Astrocyte of the hippocampus (primary cell): ENCODE measurements at regions not wholly inside any gene's neighbourhood (a gene's known extent, or its start where the extent isn't known, plus 50 kb on each side); places are given as distances from the start of the nearest gene placed in this dataset.
A peak's percentile ranks its signal among the peaks of the same experiment; 100 is the strongest.

Experiments used
- DNase-seq: peaks from one replicate; pipeline ENCODE4 v3.0.0; 2011; ENCODE audit warnings: low read depth, low spot score

DNA sequence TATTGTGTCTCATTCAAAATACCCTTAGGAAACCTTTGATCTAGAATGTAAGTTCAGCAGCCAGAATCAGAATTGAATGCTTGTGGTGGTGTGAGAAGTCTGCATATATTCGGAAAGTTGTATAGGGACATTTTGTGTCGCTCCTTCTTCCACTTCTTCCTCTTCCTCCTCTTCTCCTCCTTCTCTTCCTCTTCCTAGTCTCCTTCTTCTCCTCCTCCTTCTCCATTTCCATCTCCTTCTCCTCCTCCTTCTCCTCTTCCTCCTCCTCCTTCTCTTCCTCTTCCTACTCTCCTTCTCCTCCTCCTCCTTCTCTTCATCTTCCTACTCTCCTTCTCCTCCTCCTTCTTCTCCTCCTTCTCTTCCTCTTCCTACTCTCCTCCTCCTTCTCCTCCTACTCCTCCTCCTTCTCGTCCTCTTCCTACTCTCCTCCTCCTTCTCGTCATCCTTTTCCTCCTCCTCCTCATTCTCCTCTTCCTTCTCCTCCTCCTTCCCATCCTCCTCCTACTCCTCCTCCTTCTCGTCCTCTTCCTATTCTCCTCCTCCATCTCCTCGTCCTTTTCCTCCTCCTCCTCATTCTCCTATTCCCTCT lies 749.3 kb upstream of the GOLIM4 start:
- DNase-seq = no peak

DNA sequence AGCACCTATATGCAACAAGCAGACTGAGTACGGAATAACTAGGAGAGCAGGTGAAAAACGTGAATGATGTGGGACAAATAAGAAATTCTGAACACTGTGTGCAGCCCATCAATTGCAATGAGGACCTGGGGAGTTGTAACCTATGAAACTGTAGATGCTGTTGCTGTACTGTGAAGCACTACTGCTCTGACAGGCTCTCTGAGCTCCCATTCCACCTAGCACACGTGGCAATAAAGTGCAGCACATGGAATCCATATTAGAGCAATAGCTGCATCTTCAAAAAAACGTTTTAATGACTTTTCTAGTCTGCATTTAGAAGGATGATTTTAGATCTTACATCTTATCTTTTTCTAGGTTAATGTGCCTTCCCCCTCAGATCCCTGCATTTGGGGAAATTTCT lies 748.7 kb upstream of the GOLIM4 start:
- no peak for DNase-seq

- no peak for DNase-seq
These were observed 747.8 kb upstream of the GOLIM4 start for GRCh38 chr3:168843481-168843880.

- no peak for DNase-seq
These were observed 743.9 kb upstream of the GOLIM4 start for GRCh38 chr3:168839653-168840052.

- no peak for DNase-seq
These were observed 738.8 kb upstream of the GOLIM4 start for GRCh38 chr3:168834558-168834957.

DNA sequence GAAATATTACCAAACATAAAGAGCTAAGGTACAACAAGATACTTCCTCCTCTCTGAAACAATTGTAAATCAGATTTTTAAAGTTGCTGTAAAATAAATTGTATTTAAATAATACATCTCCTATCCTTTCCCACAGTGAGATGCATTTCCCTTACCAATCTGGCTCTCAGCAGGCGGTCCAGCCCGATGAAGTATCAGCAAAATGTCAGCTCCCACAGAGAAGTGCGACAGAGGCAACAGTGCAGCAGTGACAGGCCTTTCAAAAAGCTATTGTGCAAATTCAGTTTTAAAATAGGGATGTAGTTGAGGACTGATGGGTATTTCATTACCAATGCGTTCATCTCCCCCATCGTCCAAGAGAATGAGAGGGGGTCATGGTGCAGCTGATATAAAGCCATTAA lies 733.2 kb upstream of the GOLIM4 start:
- no peak for DNase-seq

DNA sequence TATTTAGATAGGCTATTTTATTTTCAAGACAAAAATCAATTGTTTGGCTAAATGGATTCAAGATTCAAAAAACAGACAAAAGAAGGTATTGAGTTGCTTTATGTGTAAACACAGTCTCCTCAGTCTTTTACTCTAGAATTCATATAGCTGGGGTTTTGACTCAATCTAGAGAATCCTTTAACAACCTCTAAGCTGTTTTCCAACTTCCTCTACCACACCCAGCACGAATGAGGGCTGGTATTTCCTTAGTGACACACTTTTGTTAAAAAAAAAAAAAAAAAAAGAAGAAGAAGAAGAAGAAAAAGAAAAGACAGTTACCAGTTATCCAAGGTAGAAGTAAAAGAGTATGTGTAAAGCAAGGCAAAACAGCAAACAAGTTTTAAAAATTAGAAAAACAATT lies 732.8 kb upstream of the GOLIM4 start:
- DNase-seq = no peak

DNA sequence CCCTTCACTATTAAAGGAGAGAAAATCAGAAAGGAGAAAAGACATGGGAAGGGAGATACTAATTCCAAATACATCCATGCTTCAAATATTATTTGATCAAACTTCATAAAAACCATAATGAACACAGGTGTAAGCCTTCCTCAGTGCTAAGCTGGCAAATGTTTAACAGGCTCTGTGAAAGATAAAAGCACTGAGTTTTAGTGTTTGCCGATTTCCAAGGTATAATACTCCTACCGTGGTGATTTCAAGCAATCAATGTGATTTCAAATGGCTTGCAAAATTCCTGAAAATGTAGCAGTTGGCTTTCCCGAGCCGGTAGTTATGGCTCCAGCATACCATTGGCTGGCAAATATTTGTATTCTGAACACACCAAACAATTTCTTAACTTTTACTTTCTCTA lies 732.3 kb upstream of the GOLIM4 start:
- DNase-seq = no peak

- DNase-seq = no peak
These were observed 728.4 kb upstream of the GOLIM4 start for GRCh38 chr3:168824107-168824506.

DNA sequence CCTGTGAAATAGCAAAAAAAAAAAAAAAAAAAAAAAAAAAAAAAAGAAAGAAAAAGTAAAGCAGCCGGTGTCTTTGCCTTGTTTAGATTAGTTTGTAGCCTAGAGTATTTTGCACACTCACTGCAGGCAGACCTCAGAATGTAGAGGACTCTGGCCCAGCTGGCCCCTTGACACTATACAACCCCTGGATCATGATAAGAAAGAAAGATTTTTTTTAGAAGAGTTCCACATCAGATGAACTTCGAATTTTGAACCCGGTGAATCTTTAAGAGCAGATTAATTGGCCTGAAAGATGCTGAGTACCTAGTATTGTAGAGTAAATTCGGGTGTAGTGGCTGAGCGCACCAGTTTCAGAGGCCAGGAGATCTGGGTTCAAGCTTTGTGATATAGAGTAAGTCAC lies 727.7 kb upstream of the GOLIM4 start:
- no peak for DNase-seq

DNA sequence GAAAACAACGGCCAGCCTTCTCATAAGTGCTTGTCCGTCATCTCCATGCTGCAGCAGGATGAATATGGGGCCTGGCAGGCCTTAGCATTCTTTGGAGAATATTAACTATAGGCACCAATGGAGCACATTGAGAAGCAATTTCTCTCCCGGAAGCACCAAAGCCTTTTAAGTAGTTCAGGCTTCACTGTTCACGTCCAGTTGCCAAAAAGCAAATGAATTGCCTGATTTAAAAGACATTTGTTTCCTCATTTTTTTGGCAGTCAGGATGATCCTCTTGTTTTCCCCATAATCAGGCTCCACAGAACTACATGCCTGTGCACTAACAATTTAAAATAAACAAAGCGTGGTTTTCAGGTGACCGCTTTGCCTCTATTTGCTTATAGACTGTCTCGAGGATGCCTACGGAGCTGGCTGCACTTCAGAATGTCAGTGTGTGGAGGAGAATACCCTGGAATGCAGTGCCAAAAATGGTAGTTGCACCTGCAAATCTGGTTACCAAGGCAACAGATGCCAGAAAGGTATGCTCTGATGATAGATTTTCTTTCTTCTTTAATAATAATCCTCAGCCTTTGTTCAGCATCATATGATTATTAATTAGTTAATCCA lies 725.2 kb upstream of the GOLIM4 start:
- DNase-seq = no peak

GRCh38 chr3:168817177-168817576 lies 721.5 kb upstream of the GOLIM4 start:
- no peak for DNase-seq

- DNase-seq = no peak
These were observed 720.2 kb upstream of the GOLIM4 start for GRCh38 chr3:168815946-168816345.

DNA sequence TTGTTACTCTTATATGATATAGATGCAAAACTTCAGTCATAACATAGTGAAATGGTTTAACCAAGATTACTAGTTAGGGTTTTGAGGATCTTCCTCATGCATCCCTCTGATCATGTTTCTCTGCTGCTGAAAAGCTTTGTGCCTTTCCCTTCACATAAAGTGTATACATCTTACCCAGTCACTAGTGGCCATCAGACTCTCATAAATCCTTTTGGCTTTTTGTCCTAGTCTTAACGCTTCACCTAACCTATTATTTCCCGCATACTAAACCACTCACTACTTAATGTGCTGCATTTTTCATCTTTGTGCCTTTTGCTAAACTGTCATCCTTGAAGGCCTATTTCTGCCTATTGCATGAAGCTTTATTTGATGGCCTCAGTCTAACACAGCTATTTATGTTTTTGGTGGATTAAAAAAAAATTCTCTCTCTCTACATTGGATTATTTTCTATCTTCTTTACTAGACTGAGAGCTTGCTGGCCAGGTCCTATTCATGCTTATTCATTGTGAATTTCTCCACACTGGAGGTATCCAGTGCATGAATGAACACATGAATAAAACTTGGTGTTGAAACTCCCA lies 717.6 kb upstream of the GOLIM4 start:
- peak; percentile 10 for DNase-seq

- DNase-seq = peak; percentile 7
These were observed 716.5 kb upstream of the GOLIM4 start for GRCh38 chr3:168812234-168812633.

GRCh38 chr3:168808596-168808995 lies 712.9 kb upstream of the GOLIM4 start:
- DNase-seq = no peak

DNA sequence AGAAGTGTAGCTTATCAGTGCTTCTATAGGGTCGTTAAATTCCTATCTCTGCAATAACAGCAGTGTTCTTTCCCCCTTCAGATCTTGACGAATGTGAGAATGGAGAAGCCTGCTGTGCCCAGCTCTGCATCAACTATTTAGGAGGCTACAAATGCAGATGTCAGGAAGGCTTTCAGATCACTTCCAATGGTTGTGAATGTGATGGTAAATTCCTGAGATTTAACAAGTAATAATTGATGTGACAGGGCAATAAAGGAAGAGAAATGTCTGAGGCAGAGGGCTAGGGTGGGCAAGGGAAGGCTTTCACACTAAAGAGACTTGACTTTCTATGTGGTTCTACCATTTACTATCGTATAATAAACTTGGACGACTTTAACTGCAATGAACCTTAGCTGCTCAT lies 711.7 kb upstream of the GOLIM4 start:
- DNase-seq = no peak

GRCh38 chr3:168806871-168807270 lies 711.1 kb upstream of the GOLIM4 start:
- no peak for DNase-seq

- no peak for DNase-seq
These were observed 707.8 kb upstream of the GOLIM4 start for GRCh38 chr3:168803536-168803935.

DNA sequence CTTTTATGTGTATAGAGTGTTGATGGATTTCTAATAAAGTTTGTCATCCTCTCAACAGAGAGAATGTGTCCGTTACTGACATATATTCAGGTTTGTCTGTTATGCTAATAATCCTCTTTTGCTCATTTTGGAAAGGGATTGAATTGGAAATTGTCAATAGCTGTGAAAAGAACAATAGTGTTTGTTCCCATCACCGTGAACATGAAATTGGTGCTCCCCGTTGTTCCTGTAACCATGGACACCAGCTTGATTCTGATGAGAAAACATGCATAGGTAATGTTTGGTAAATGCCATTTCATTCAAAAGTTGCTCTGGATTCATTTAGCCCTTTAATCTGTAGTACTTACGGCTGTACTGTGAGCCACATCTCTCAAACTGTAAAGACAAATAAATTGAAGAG lies 707.0 kb upstream of the GOLIM4 start:
- DNase-seq = peak; percentile 7

- DNase-seq = peak; percentile 47
These were observed 706.1 kb upstream of the GOLIM4 start for GRCh38 chr3:168801794-168802193.

- no peak for DNase-seq
These were observed 700.6 kb upstream of the GOLIM4 start for GRCh38 chr3:168796339-168796738.

GRCh38 chr3:168794427-168794826 lies 698.7 kb upstream of the GOLIM4 start:
- DNase-seq = no peak

- DNase-seq = no peak
These were observed 686.5 kb upstream of the GOLIM4 start for GRCh38 chr3:168782193-168782592.
